ENCODE measurements at regions not wholly inside any gene's neighbourhood (a gene's known extent, or its start where the extent isn't known, plus 50 kb on each side); places are given as distances from the start of the nearest gene placed in this dataset.

DNA sequence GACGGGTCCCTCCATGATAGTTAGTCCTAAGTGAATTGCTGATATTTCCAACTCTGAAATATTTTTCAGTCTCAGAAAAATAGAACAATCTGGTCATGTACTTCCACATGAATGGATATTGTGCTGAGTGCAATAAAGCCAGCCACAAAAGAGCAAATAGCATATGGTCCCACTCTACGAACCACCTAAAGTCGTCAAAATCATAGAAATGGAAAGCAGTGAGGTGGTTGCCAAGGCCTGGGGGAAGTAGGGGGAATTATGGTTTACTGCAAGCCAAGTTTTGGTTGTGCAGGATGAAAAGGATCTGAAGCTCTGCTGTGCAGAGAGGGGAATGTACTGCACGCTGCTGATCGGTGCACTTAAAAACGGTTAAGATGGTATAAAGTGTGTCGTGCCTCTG, 313.8 kb upstream of the ADARB2 start:
- WGBS, 2 donors (ENCODE audit: low coverage in 1 of 2), result 75 to 79% methylated on average over 6 to 7 of the region's 7 CpGs
- in situ Hi-C loops (cut with MboI; ENCODE audit: low pct_ligation_motif_present in 1 of 4, low pct_unique_long_range_greater_than_20kb in 1 of 4, low sequenced_read_pairs in 3 of 4) (no loop called here), intact Hi-C loops (cut with DNase I; ENCODE audit: low total_unique reads) (no loop called here)
- Histone ChIP-seq H3K27me3 (no peaks in the 10 kb centered on the region), H3K36me3 (no peaks in the 10 kb centered on the region), H3K27ac (no peak overlapping the region), H3K4me3 (no peak overlapping the region), H3K4me1 (no peaks in the 10 kb centered on the region), H3K9me3 (no peaks in the 10 kb centered on the region)
- DNase-seq, result no peak
- TF ChIP-seq EP300 (IDR thresholded peaks at IDR 0.05; ENCODE audit: low read depth) (no peak), POLR2AphosphoS5 (IDR thresholded peaks at IDR 0.05) (no peak), POLR2A (IDR thresholded peaks at IDR 0.05) (no peak), CTCF (IDR thresholded peaks at IDR 0.05) (no peak)

- Histone ChIP-seq H3K4me1 (no peaks in the 10 kb centered on the region), H3K4me3 (no peak overlapping the region), H3K36me3 (no peaks in the 10 kb centered on the region), H3K27me3 (no peaks in the 10 kb centered on the region), H3K27ac (no peak overlapping the region), H3K9me3 (no peaks in the 10 kb centered on the region)
- intact Hi-C loops (cut with DNase I; ENCODE audit: low total_unique reads) (no loop called here), in situ Hi-C loops (cut with MboI; ENCODE audit: low pct_ligation_motif_present in 1 of 4, low pct_unique_long_range_greater_than_20kb in 1 of 4, low sequenced_read_pairs in 3 of 4) (no loop called here)
- no peak for TF ChIP-seq POLR2AphosphoS5 (IDR thresholded peaks at IDR 0.05)
- no peak for DNase-seq
These were observed 312.2 kb upstream of the ADARB2 start for GRCh38 chr10:2049560-2049959.

DNA sequence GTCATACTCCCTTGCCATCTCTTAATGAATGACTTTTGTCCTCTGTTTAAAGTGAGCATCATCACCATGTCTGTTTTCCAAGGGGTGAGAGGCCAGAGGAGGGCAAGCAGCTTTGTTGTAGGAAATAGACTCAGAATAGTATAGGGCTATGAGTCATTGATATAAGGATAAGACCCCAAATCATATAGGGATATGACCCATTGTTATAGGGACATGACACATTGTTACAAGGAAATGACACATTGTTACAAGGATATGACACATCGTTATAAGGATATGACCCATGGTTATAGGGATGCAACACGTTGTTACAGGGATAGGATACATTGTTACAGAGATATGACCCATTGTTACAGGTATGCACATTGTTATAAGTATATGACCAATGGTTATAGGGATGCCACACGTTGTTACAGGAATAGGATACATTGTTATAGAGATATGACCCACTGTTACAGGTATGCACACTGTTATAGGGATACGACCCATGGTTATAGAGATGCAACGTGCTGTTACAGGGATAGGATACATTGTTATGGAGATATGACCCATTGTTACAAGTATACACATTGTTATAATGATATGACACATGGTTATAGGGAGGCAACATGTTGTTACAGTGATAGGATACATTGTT, 311.1 kb upstream of the ADARB2 start:
- intact Hi-C loops (cut with DNase I; ENCODE audit: low total_unique reads) (no loop called here), in situ Hi-C loops (cut with MboI; ENCODE audit: low pct_ligation_motif_present in 1 of 4, low pct_unique_long_range_greater_than_20kb in 1 of 4, low sequenced_read_pairs in 3 of 4) (no loop called here)
- H3K27ac ChIP-seq, result no peak overlapping the region
- H3K9me3 ChIP-seq, result no peaks in the 10 kb centered on the region
- TF ChIP-seq EP300 (IDR thresholded peaks at IDR 0.05; ENCODE audit: low read depth) (no peak), POLR2A (IDR thresholded peaks at IDR 0.05) (no peak), CTCF (IDR thresholded peaks at IDR 0.05) (no peak), POLR2AphosphoS5 (IDR thresholded peaks at IDR 0.05) (no peak)
- no peaks in the 10 kb centered on the region for H3K36me3 ChIP-seq
- no peak for DNase-seq
- no peaks in the 10 kb centered on the region for H3K4me1 ChIP-seq
- 51 to 54% methylated on average over 5 of the region's 5 CpGs for WGBS, 2 donors (ENCODE audit: low coverage in 1 of 2)
- H3K4me3 ChIP-seq, result no peak overlapping the region
- no peaks in the 10 kb centered on the region for H3K27me3 ChIP-seq

GRCh38 chr10:2047679-2048078, 310.4 kb upstream of the ADARB2 start:
- H3K27ac ChIP-seq, result no peak overlapping the region
- no peaks in the 10 kb centered on the region for H3K36me3 ChIP-seq
- in situ Hi-C loops (cut with MboI; ENCODE audit: low pct_ligation_motif_present in 1 of 4, low pct_unique_long_range_greater_than_20kb in 1 of 4, low sequenced_read_pairs in 3 of 4) (no loop called here), intact Hi-C loops (cut with DNase I; ENCODE audit: low total_unique reads) (no loop called here)
- no peaks in the 10 kb centered on the region for H3K27me3 ChIP-seq
- TF ChIP-seq POLR2AphosphoS5 (IDR thresholded peaks at IDR 0.05), result no peak
- H3K9me3 ChIP-seq, result no peaks in the 10 kb centered on the region
- H3K4me1 ChIP-seq, result no peaks in the 10 kb centered on the region
- no peak overlapping the region for H3K4me3 ChIP-seq
- no peak for DNase-seq
- 58 to 61% methylated on average over 3 of the region's 3 CpGs for WGBS, 2 donors (ENCODE audit: low coverage in 1 of 2)

GRCh38 chr10:2043379-2043778, 306.1 kb upstream of the ADARB2 start:
- H3K27me3 ChIP-seq, result no peaks in the 10 kb centered on the region

More at GRCh38 chr10:2043379-2043778, 306.1 kb upstream of the ADARB2 start:
- intact Hi-C loops (cut with DNase I; ENCODE audit: low total_unique reads), result no loop called here
- 71 to 83% methylated on average over 6 to 8 of the region's 8 CpGs for WGBS, 2 donors (ENCODE audit: low coverage in 1 of 2)
- no peak overlapping the region for H3K4me3 ChIP-seq
- no peak for DNase-seq
- H3K9me3 ChIP-seq, result no peaks in the 10 kb centered on the region
- H3K27ac ChIP-seq, result no peak overlapping the region
- no peaks in the 10 kb centered on the region for H3K36me3 ChIP-seq
- in situ Hi-C loops (cut with MboI; ENCODE audit: low pct_ligation_motif_present in 1 of 4, low pct_unique_long_range_greater_than_20kb in 1 of 4, low sequenced_read_pairs in 3 of 4), result no loop called here
- H3K4me1 ChIP-seq, result no peaks in the 10 kb centered on the region
- TF ChIP-seq CTCF (IDR thresholded peaks at IDR 0.05) (no peak), EP300 (IDR thresholded peaks at IDR 0.05; ENCODE audit: low read depth) (no peak), POLR2AphosphoS5 (IDR thresholded peaks at IDR 0.05) (no peak)
